ENCODE measurements at regions not wholly inside any gene's neighbourhood (a gene's known extent, or its start where the extent isn't known, plus 50 kb on each side); places are given as distances from the start of the nearest gene placed in this dataset.

GRCh38 chr18:34370704-34371395 lies 146.1 kb upstream of the NOL4 start:
- TF ChIP-seq CTCF (IDR thresholded peaks at IDR 0.05; ENCODE audit: insufficient read depth, low read depth, low read length, missing control alignments) = no peak
- no peak for DNase-seq (ENCODE audit: low read depth)

GRCh38 chr18:34380326-34380725 lies 155.6 kb upstream of the NOL4 start:
- DNase-seq (ENCODE audit: low read depth) = no peak
- no peak overlapping the region for H3K4me3 ChIP-seq (ENCODE audit: low read depth, low read length)
- no peak for TF ChIP-seq CTCF (IDR thresholded peaks at IDR 0.05; ENCODE audit: insufficient read depth, low read depth, low read length, missing control alignments)

More at GRCh38 chr18:34370704-34371395, 146.1 kb upstream of the NOL4 start:
- no peak overlapping the region; the same call in none of the 2 replicates for H3K4me3 ChIP-seq (ENCODE audit: low read depth, low read length)

- no peak for TF ChIP-seq CTCF (IDR thresholded peaks at IDR 0.05; ENCODE audit: insufficient read depth, low read depth, low read length, missing control alignments)
- no peak overlapping the region for H3K4me3 ChIP-seq (ENCODE audit: low read depth, low read length)
- DNase-seq (ENCODE audit: low read depth) = no peak
Observed at GRCh38 chr18:34385311-34385710, 160.6 kb upstream of the NOL4 start.

GRCh38 chr18:34386803-34387202 lies 162.1 kb upstream of the NOL4 start:
- DNase-seq (ENCODE audit: low read depth) = no peak
- no peak overlapping the region for H3K4me3 ChIP-seq (ENCODE audit: low read depth, low read length)
- TF ChIP-seq CTCF (IDR thresholded peaks at IDR 0.05; ENCODE audit: insufficient read depth, low read depth, low read length, missing control alignments) = no peak

GRCh38 chr18:34397286-34397896 lies 172.7 kb upstream of the NOL4 start:
- no peak overlapping the region for H3K4me3 ChIP-seq (ENCODE audit: low read depth, low read length)
- no peak for DNase-seq (ENCODE audit: low read depth)

GRCh38 chr18:34399892-34400291 lies 175.2 kb upstream of the NOL4 start:
- H3K4me3 ChIP-seq (ENCODE audit: low read depth, low read length) = no peak overlapping the region
- DNase-seq (ENCODE audit: low read depth) = no peak
- no peak for TF ChIP-seq CTCF (IDR thresholded peaks at IDR 0.05; ENCODE audit: insufficient read depth, low read depth, low read length, missing control alignments)

More at GRCh38 chr18:34397286-34397896, 172.7 kb upstream of the NOL4 start:
- TF ChIP-seq CTCF (IDR thresholded peaks at IDR 0.05; ENCODE audit: insufficient read depth, low read depth, low read length, missing control alignments) = no peak

Measured in GM12865 (cell line).